ENCODE measurements at regions not wholly inside any gene's neighbourhood (a gene's known extent, or its start where the extent isn't known, plus 50 kb on each side); places are given as distances from the start of the nearest gene placed in this dataset.

DNA sequence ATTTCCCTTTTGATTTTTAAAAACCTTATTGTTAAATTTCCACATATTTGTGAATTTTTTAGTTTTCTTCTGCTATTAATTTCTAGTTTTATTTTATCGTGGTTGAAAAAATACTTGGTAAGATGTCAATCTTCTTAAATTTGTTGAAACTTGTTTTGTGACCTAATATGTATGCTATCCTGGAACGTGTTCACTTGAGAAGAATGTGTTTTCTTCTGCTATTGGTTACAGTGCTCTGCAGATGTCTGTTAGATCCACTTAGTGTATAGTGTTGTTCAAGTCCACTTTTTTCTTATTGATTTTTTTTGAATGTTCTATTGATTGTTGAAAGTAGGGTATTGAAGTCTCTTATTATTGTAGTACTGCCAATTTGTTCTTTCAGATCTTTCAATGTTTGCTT, 116.5 kb upstream of the NETO1 start:
- TF ChIP-seq POLR2AphosphoS5 (IDR thresholded peaks at IDR 0.05; ENCODE audit: low read depth) (no peak), CREB1 (CRISPR knock-in tag; IDR thresholded peaks at IDR 0.05; ENCODE audit: low read depth) (no peak)
- TF ChIP-seq, protein P1, sequence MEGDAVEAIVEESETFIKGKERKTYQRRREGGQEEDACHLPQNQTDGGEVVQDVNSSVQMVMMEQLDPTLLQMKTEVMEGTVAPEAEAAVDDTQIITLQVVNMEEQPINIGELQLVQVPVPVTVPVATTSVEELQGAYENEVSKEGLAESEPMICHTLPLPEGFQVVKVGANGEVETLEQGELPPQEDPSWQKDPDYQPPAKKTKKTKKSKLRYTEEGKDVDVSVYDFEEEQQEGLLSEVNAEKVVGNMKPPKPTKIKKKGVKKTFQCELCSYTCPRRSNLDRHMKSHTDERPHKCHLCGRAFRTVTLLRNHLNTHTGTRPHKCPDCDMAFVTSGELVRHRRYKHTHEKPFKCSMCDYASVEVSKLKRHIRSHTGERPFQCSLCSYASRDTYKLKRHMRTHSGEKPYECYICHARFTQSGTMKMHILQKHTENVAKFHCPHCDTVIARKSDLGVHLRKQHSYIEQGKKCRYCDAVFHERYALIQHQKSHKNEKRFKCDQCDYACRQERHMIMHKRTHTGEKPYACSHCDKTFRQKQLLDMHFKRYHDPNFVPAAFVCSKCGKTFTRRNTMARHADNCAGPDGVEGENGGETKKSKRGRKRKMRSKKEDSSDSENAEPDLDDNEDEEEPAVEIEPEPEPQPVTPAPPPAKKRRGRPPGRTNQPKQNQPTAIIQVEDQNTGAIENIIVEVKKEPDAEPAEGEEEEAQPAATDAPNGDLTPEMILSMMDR (conservative IDR thresholded peaks at IDR 0.05; ENCODE audit: low read depth in 2 of 2): no peak

Data from GM23338 (cell line).